Activated naive CD4-positive, alpha-beta T cell treated with anti-CD3 and anti-CD28 coated beads for 36 hours (primary cell): ENCODE measurements at regions not wholly inside any gene's neighbourhood (a gene's known extent, or its start where the extent isn't known, plus 50 kb on each side); places are given as distances from the start of the nearest gene placed in this dataset.
"Not testable (repeated sequence)": the region's sequence is repeated elsewhere in the genome, so short reads cannot be mapped to it uniquely, and the experiment has no call there.

Experiments used
- CTCF ChIA-PET: fragments of 350-600 bp; sonication (Branson Sonifier 250); formaldehyde crosslinking; loops from one replicate; lab custom pipeline; 2021; ENCODE audit warnings: antibody characterized with exemption; lab: Charles Lee
- DNase-seq: peaks from one replicate; pipeline ENCODE4 v3.0.0-alpha.2; 2020
- H3K27ac Mint-ChIP-seq: one replicate; pipeline ENCODE4 v1.8.0; 2021; ENCODE audit warnings: mild to moderate bottlenecking, mixed read lengths
- H3K27me3 Mint-ChIP-seq: one replicate; pipeline ENCODE4 v1.8.0; 2021; ENCODE audit warnings: low read depth, mixed read lengths
- H3K36me3 Mint-ChIP-seq: one replicate; pipeline ENCODE4 v1.8.0; 2021; ENCODE audit warnings: low read depth, mixed read lengths
- H3K4me1 Mint-ChIP-seq: one replicate; pipeline ENCODE4 v1.8.0; 2021; ENCODE audit warnings: low read depth, mixed read lengths
- H3K4me3 Mint-ChIP-seq: one replicate; pipeline ENCODE4 v1.8.0; 2021; ENCODE audit warnings: mild to moderate bottlenecking, moderate library complexity, mixed read lengths
- H3K9me3 Mint-ChIP-seq: one replicate; pipeline ENCODE4 v1.8.0; 2021; ENCODE audit warnings: mixed read lengths
- intact Hi-C: fragments of 100-400 bp; cut with micrococcal nuclease; formaldehyde crosslinking; loops from one replicate; pipeline ENCODE4 v1.15.1; 2023

DNA sequence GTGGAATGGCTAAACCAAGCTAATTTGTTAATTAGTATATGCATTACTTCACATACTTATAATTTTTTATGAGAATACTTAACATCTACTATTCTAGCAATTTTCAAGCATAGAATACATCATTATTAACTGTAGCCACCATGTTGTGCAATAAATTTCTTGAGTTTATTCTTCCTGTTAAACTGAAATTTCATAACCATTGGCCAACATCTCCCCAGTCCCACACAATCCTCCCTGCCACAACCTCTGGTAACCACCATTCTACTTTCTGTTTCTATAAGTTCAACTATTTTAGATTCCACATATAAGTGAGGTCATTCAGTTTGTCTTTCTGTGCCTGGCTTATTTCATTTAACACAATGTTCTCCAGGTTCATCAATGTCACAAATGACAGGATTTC lies 208.5 kb downstream of the PPP4R3C start:
- intact Hi-C loops: no loop called here
- CTCF ChIA-PET: no interaction called here
- no peak for DNase-seq
- Mint-ChIP-seq H3K9me3 (no peaks in the 10 kb centered on the region), H3K27ac (no peak overlapping the region), H3K4me1 (no peaks in the 10 kb centered on the region), H3K4me3 (no peak overlapping the region), H3K36me3 (no peaks in the 10 kb centered on the region), H3K27me3 (no peaks in the 10 kb centered on the region)

- intact Hi-C loops: no loop called here
- Mint-ChIP-seq H3K27me3 (no peaks in the 10 kb centered on the region), H3K4me1 (no peaks in the 10 kb centered on the region), H3K9me3 (no peaks in the 10 kb centered on the region), H3K36me3 (no peaks in the 10 kb centered on the region), H3K4me3 (no peak overlapping the region), H3K27ac (no peak overlapping the region)
- CTCF ChIA-PET: no interaction called here
- DNase-seq: no peak
Measured at GRCh38 chrX:27251369-27251768, 211.8 kb downstream of the PPP4R3C start.

- no peaks in the 10 kb centered on the region for H3K27me3 Mint-ChIP-seq
- no peak overlapping the region for H3K4me3 Mint-ChIP-seq
- H3K9me3 Mint-ChIP-seq: peaks cover 6% of the 10 kb centered on the region
- no peaks in the 10 kb centered on the region for H3K36me3 Mint-ChIP-seq
- CTCF ChIA-PET: no interaction called here
- intact Hi-C loops: no loop called here
- no peak for DNase-seq
- H3K27ac Mint-ChIP-seq: no peak overlapping the region
- H3K4me1 Mint-ChIP-seq: no peaks in the 10 kb centered on the region
Measured at GRCh38 chrX:27242581-27242980, 220.6 kb downstream of the PPP4R3C start.

DNA sequence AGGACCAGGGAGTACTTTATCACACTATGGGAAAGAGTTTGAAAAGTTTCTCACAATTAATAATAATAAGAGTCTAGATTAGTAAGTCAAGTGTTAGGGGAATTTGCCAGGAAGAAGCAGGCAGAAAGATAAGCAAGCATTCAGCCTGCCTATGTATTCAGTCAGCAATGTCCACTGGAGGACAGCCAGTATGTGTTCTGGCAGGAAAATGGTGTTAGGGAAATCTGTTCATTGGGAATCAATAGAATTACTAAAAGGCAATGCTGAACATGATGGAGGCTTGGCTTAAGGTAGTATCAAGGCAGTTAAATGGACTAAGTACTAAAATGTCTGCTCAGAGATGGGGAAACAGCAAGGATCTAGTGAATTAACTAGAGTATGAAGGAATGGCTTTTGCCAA lies 221.2 kb downstream of the PPP4R3C start:
- peaks cover 6% of the 10 kb centered on the region for H3K9me3 Mint-ChIP-seq
- intact Hi-C loops: no loop called here
- no peaks in the 10 kb centered on the region for H3K4me1 Mint-ChIP-seq
- no peak for DNase-seq
- H3K27me3 Mint-ChIP-seq: no peaks in the 10 kb centered on the region
- H3K36me3 Mint-ChIP-seq: no peaks in the 10 kb centered on the region
- CTCF ChIA-PET: no interaction called here
- no peak overlapping the region for H3K27ac Mint-ChIP-seq
- H3K4me3 Mint-ChIP-seq: no peak overlapping the region

GRCh38 chrX:27240042-27240441 lies 223.1 kb downstream of the PPP4R3C start:
- H3K27ac Mint-ChIP-seq, H3K4me3 Mint-ChIP-seq, CTCF ChIA-PET, intact Hi-C loops, H3K27me3 Mint-ChIP-seq, H3K36me3 Mint-ChIP-seq, H3K4me1 Mint-ChIP-seq, H3K9me3 Mint-ChIP-seq, DNase-seq: not testable (repeated sequence)

DNA sequence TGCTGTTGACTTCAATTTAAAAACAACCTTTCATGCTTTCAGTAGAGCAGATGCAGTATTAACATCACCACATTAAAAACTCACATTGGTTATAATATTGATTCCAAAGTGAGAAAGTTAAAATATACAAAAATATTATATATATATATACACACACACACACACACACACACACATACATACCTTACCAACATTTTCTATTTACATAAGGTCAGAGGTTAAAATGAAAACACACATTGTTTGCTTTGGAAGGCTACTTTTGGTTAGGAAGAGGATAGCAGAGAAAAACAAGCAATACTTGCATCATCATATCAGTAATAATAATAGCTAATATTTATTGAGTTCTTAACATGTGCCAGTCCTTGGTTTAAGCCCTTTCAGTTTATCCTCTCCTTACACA lies 226.5 kb downstream of the PPP4R3C start:
- Mint-ChIP-seq H3K4me1 (no peaks in the 10 kb centered on the region), H3K36me3 (no peaks in the 10 kb centered on the region), H3K27me3 (no peaks in the 10 kb centered on the region), H3K9me3 (peaks cover 6% of the 10 kb centered on the region), H3K4me3 (no peak overlapping the region), H3K27ac (no peak overlapping the region)
- no peak for DNase-seq
- CTCF ChIA-PET: no interaction called here
- intact Hi-C loops: no loop called here

- no peaks in the 10 kb centered on the region for H3K9me3 Mint-ChIP-seq
Measured at GRCh38 chrX:27229721-27230120, 233.4 kb downstream of the PPP4R3C start.

GRCh38 chrX:27222661-27223060 lies 240.5 kb downstream of the PPP4R3C start:
- intact Hi-C loops: no loop called here
- Mint-ChIP-seq H3K36me3 (no peaks in the 10 kb centered on the region), H3K27ac (no peak overlapping the region), H3K4me3 (no peak overlapping the region), H3K27me3 (no peaks in the 10 kb centered on the region), H3K9me3 (no peaks in the 10 kb centered on the region), H3K4me1 (no peaks in the 10 kb centered on the region)
- no peak for DNase-seq
- CTCF ChIA-PET: interaction anchor here (0.6 kb wide), 1 partner anchor 1546 kb away, joined by 5 read pairs; no protein-coding TSS in a partner anchor

More at GRCh38 chrX:27229721-27230120, 233.4 kb downstream of the PPP4R3C start:
- Mint-ChIP-seq H3K27me3 (no peaks in the 10 kb centered on the region), H3K4me3 (no peak overlapping the region), H3K4me1 (no peaks in the 10 kb centered on the region), H3K27ac (no peak overlapping the region), H3K36me3 (no peaks in the 10 kb centered on the region)
- DNase-seq: no peak
- CTCF ChIA-PET: no interaction called here
- intact Hi-C loops: no loop called here

DNA sequence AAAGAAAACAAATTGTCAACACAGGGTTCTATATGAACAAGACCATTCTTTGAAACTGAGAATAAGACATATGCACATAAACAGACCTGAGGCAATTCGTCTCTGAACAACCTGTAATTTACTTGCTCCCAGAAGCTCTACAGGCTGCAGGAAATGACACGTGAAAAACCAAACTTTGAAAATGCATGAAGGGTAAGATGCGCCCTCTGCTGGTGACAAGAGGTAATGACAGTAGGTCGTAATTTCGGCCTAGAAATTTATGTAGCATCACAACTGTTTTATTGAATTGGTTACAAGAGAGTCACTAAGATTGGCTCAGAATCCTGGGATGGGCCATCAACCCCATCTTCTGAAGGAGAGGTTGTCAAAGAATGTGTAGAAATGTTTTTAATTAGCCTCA lies 276.5 kb downstream of the PPP4R3C start:
- Mint-ChIP-seq H3K36me3 (no peaks in the 10 kb centered on the region), H3K4me3 (no peak overlapping the region), H3K9me3 (no peaks in the 10 kb centered on the region), H3K27ac (no peak overlapping the region), H3K27me3 (no peaks in the 10 kb centered on the region), H3K4me1 (no peaks in the 10 kb centered on the region)
- DNase-seq: peak; percentile 36
- CTCF ChIA-PET: interaction anchor here (0.6 to 1.7 kb wide), 4 partner anchors 12 to 33 kb away, joined by 3 to 4 read pairs (median 4); no protein-coding TSS in a partner anchor
- intact Hi-C loops: loop anchor here (1.0 to 2.0 kb wide), 2 partner anchors 402 to 534 kb away; no protein-coding TSS in a partner anchor

DNA sequence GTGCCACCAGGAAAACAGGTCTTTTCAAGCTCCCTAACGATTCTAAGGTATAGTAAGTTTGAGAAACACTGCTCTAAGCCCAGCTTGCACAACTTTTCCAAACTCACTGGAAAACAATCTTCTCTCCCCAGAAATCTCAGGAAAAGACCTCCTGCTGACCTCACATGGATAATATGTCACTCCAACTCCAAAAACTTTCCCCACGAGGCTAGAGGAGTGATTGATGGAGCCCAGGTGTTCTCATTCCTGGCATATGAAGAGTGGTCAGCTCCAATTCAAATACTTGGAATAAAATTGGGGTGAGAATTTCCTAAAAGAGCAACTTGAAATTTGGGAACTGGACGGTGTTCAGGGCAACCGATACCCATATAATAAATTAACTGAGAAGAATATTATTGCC lies 299.9 kb downstream of the PPP4R3C start:
- Mint-ChIP-seq H3K36me3 (no peaks in the 10 kb centered on the region), H3K27me3 (no peaks in the 10 kb centered on the region), H3K9me3 (no peaks in the 10 kb centered on the region), H3K27ac (no peak overlapping the region), H3K4me3 (no peak overlapping the region), H3K4me1 (no peaks in the 10 kb centered on the region)
- DNase-seq: no peak
- CTCF ChIA-PET: interaction anchor here (1.3 kb wide), 1 partner anchor 23 kb away, joined by 4 read pairs; no protein-coding TSS in a partner anchor
- intact Hi-C loops: no loop called here

- no peak overlapping the region for H3K4me3 Mint-ChIP-seq
- no peaks in the 10 kb centered on the region for H3K36me3 Mint-ChIP-seq
- intact Hi-C loops: no loop called here
- CTCF ChIA-PET: interaction anchor here (0.5 to 1.3 kb wide), 2 partner anchors 24 to 642 kb away, joined by 4 to 5 read pairs; no protein-coding TSS in a partner anchor
- no peak for DNase-seq
- no peak overlapping the region for H3K27ac Mint-ChIP-seq
- no peaks in the 10 kb centered on the region for H3K9me3 Mint-ChIP-seq
- no peaks in the 10 kb centered on the region for H3K4me1 Mint-ChIP-seq
- H3K27me3 Mint-ChIP-seq: no peaks in the 10 kb centered on the region
Measured at GRCh38 chrX:27162496-27162895, 300.6 kb downstream of the PPP4R3C start.

DNA sequence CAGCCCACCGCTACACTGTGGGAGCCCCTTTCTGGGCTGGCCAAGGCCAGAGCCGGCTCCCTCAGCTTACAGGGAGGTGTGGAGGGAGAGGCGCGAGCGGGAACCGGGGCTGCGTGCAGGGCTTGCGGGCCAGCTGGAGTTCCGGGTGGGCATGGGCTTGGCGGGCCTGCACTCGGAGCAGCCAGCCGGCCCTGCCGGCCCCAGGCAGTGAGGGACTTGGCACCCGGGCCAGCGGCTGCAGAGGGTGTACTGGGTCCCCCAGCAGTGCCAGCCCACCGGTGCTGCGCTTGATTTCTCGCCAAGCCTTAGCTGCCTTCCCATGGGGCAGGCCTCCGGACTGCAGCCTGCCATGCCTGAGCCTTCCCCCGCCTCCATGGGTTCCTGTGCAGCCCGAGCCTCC lies 306.2 kb downstream of the PPP4R3C start:
- CTCF ChIA-PET, H3K4me3 Mint-ChIP-seq, DNase-seq, H3K36me3 Mint-ChIP-seq, H3K27ac Mint-ChIP-seq, intact Hi-C loops, H3K9me3 Mint-ChIP-seq, H3K4me1 Mint-ChIP-seq, H3K27me3 Mint-ChIP-seq: not testable (repeated sequence)

DNA sequence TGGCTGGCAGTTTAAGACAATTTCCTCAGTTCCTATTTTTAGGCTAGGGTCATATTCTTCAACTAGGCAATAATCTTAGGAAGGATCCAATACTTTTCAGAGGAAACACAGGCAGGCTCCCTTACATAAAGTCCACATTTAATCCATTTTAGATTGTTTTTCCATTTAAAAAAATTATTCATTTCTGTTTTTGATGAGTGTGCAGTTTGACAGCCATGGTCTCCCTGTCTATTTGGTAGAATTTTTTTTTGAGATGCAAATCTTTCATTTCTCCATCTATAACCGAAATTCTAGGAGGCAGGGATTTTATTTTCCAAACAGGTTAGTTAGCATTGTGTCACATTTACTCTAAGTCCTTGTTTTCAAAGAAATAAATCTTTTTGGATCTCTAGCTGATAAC lies 326.8 kb downstream of the PPP4R3C start:
- CTCF ChIA-PET: no interaction called here
- no peak for DNase-seq
- intact Hi-C loops: no loop called here
- Mint-ChIP-seq H3K27me3 (no peaks in the 10 kb centered on the region), H3K4me1 (no peaks in the 10 kb centered on the region), H3K36me3 (no peaks in the 10 kb centered on the region), H3K27ac (no peak overlapping the region), H3K9me3 (no peaks in the 10 kb centered on the region), H3K4me3 (no peak overlapping the region)
